ENCODE measurements at regions not wholly inside any gene's neighbourhood (a gene's known extent, or its start where the extent isn't known, plus 50 kb on each side); places are given as distances from the start of the nearest gene placed in this dataset.
A peak's percentile ranks its signal among the peaks of the same experiment; 100 is the strongest.

- TF ChIP-seq JUND (IDR thresholded peaks at IDR 0.05; ENCODE audit: borderline replicate concordance, low read depth, low read length) (no peak), JUND (tag; IDR thresholded peaks at IDR 0.05; ENCODE audit: borderline replicate concordance, low read depth, low read length) (peak; percentile 16; the same call in 1 of the 3 replicates), FOXA1 (IDR thresholded peaks at IDR 0.05; ENCODE audit: borderline replicate concordance) (no peak), ZNF707 (CRISPR knock-in tag; conservative IDR thresholded peaks at IDR 0.05) (no peak), ATF7 (IDR thresholded peaks at IDR 0.05) (peak; percentile 70; the same call in 1 of the 2 replicates)
Measured at GRCh38 chr5:169416583-169417196, 115.8 kb upstream of the SLIT3 start (continued).

GRCh38 chr5:169415948-169416347 is 115.0 kb upstream of the SLIT3 start:
- Histone ChIP-seq H3K9me3 (replicated peaks; ENCODE audit: control insufficient read depth, insufficient read depth, low read depth, low read length) (no peaks in the 10 kb centered on the region), H3K79me2 (ENCODE audit: control insufficient read depth, insufficient read depth, low read length) (no peaks in the 10 kb centered on the region), H2AFZ (ENCODE audit: low read depth, low read length) (no peak overlapping the region), H4K20me1 (replicated peaks; ENCODE audit: control insufficient read depth, insufficient read depth, low read length) (no peaks in the 10 kb centered on the region), H3K4me2 (ENCODE audit: insufficient read depth, low read length) (no peak overlapping the region), H3K9ac (ENCODE audit: insufficient read depth in 1 of 2, low read depth in 2 of 2, low read length in 2 of 2) (no peak overlapping the region), H3K27ac (ENCODE audit: extremely low read depth, low read depth, low read length) (no peak overlapping the region), H3K36me3 (ENCODE audit: control insufficient read depth, insufficient read depth, low read length) (no peaks in the 10 kb centered on the region), H3K4me1 (replicated peaks in 1 of 2; ENCODE audit: control insufficient read depth in 2 of 2, insufficient read depth in 2 of 2, low read length in 2 of 2) (no peaks in the 10 kb centered on the region), H3K27me3 (ENCODE audit: control insufficient read depth in 2 of 2, insufficient read depth in 2 of 2, low read length in 2 of 2) (no peaks in the 10 kb centered on the region), H3K4me3 (no peak overlapping the region), H3K9me1 (ENCODE audit: control insufficient read depth, insufficient read depth, low read length) (no peaks in the 10 kb centered on the region)
- in situ Hi-C loops (cut with MboI): no loop called here
- no TSS peak for BruUV-seq (replicated peaks)
- WGBS (ENCODE audit: insufficient coverage, low coverage, missing lambda C conversion rate): 0% methylated on average over 4 of the region's 5 CpGs
- ATAC-seq (no peak), FAIRE-seq (no peak), DNase-seq (ENCODE audit: extremely low read depth in 1 of 4, low spot score in 3 of 4) (no peak)
- ChIA-PET CTCF (ENCODE audit: low intra/inter-chr PET ratio) (no interaction called here), POLR2A (no interaction called here)
- TF ChIP-seq TAF7 (tag; IDR thresholded peaks at IDR 0.05) (no peak), TCF7L2 (IDR thresholded peaks at IDR 0.05; ENCODE audit: low read depth, low read length) (no peak), GABPA (tag; conservative IDR thresholded peaks at IDR 0.05; ENCODE audit: low read depth) (no peak), OTX1 (CRISPR knock-in tag; IDR thresholded peaks at IDR 0.05) (no peak), THRA (IDR thresholded peaks at IDR 0.05) (no peak), MECOM (CRISPR knock-in tag; IDR thresholded peaks at IDR 0.05) (no peak), MTA2 (IDR thresholded peaks at IDR 0.05; ENCODE audit: low read depth) (no peak), WHSC1 (IDR thresholded peaks at IDR 0.05; ENCODE audit: low read length) (no peak), ZNF24 (IDR thresholded peaks at IDR 0.05) (no peak), SMC3 (conservative IDR thresholded peaks at IDR 0.05; ENCODE audit: insufficient read depth, low read depth, low read length) (no peak), KLF16 (IDR thresholded peaks at IDR 0.05) (no peak), L3MBTL2 (IDR thresholded peaks at IDR 0.05) (no peak)
- intact Hi-C loops (cut with micrococcal nuclease): no loop called here

Measured in K562 (cell line).